ENCODE measurements at regions not wholly inside any gene's neighbourhood (a gene's known extent, or its start where the extent isn't known, plus 50 kb on each side); places are given as distances from the start of the nearest gene placed in this dataset.

DNA sequence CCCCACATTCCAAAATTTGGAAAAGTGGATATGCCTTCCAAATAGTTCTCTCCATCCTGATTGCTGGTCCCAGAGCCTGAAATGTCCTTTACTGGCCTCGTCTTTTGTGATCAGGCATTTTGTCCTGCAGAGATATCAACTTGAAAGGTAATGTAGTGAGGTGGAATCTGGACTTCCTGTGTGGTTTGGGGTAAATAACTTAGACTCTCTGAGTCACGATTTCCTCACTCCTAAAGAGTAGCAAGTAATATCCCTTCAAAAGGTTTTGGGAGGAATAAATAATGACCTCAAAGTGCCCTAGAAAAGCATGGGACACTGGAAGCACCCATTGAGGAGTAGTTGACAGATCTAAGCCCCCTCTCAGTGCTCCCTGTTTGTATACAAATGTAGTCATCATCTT, 426.6 kb downstream of the OMA1 start:
- Histone ChIP-seq H2AFZ (ENCODE audit: low read length) (no peak overlapping the region), H3K4me2 (ENCODE audit: low read length) (no peak overlapping the region), H3K79me2 (ENCODE audit: low read length) (no peaks in the 10 kb centered on the region), H3K4me3 (ENCODE audit: low read length) (no peak overlapping the region), H3K4me1 (ENCODE audit: insufficient read depth, low read length) (no peaks in the 10 kb centered on the region), H3K36me3 (ENCODE audit: low read depth, low read length) (no peaks in the 10 kb centered on the region), H3F3A (ENCODE audit: low read length, unreplicated experiment) (no peaks in the 10 kb centered on the region), H3K9me2 (replicated peaks; ENCODE audit: low read length) (no peaks in the 10 kb centered on the region), H3K9me3 (ENCODE audit: low read length) (no peaks in the 10 kb centered on the region), H3K9ac (ENCODE audit: low read length) (no peak overlapping the region), H3K27ac (ENCODE audit: low read length) (no peak overlapping the region), H4K20me1 (ENCODE audit: low read length) (no peaks in the 10 kb centered on the region), H3K27me3 (ENCODE audit: low read length) (no peaks in the 10 kb centered on the region)
- ChIA-PET CTCF (no interaction called here), POLR2A (ENCODE audit: unreplicated experiment) (no interaction called here)
- BruUV-seq (replicated peaks), result no TSS peak
- ATAC-seq (no peak), DNase-seq (no peak)
- intact Hi-C loops (cut with micrococcal nuclease), result no loop called here
- TF ChIP-seq EZH2phosphoT487 (IDR thresholded peaks at IDR 0.05; ENCODE audit: borderline replicate concordance, low read length), result no peak

DNA sequence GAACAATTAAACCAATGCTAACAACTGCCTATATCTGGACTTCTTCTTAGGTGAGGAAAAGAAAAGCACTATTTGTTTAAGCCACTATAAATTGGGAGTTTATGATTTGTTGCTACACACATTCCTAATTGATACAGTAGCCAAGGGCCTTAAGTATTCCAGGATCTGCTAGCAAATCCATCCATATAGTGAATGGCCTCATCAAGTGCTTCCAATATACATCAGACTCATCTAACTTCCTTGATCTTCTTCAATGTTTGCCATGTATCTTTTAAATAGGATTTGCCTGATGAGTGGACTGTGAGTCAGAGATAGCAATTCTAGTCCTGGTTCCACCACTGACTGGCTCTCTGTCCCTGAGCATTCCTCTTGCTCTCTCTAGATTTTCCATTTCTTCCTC, 430.2 kb downstream of the OMA1 start:
- no peak for TF ChIP-seq EZH2phosphoT487 (IDR thresholded peaks at IDR 0.05; ENCODE audit: borderline replicate concordance, low read length)
- no peak for TF ChIP-seq EZH2 (IDR thresholded peaks at IDR 0.05; ENCODE audit: low read length, unreplicated experiment)
- TF ChIP-seq, protein P1, sequence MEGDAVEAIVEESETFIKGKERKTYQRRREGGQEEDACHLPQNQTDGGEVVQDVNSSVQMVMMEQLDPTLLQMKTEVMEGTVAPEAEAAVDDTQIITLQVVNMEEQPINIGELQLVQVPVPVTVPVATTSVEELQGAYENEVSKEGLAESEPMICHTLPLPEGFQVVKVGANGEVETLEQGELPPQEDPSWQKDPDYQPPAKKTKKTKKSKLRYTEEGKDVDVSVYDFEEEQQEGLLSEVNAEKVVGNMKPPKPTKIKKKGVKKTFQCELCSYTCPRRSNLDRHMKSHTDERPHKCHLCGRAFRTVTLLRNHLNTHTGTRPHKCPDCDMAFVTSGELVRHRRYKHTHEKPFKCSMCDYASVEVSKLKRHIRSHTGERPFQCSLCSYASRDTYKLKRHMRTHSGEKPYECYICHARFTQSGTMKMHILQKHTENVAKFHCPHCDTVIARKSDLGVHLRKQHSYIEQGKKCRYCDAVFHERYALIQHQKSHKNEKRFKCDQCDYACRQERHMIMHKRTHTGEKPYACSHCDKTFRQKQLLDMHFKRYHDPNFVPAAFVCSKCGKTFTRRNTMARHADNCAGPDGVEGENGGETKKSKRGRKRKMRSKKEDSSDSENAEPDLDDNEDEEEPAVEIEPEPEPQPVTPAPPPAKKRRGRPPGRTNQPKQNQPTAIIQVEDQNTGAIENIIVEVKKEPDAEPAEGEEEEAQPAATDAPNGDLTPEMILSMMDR (conservative IDR thresholded peaks at IDR 0.05; ENCODE audit: low read depth, low read length), result no peak
- Histone ChIP-seq H4K20me1 (ENCODE audit: low read length) (no peaks in the 10 kb centered on the region), H2AFZ (ENCODE audit: low read length) (no peak overlapping the region), H3K27ac (ENCODE audit: low read length) (no peak overlapping the region), H3K4me2 (ENCODE audit: low read length) (no peak overlapping the region), H3K79me2 (ENCODE audit: low read length) (no peaks in the 10 kb centered on the region), H3K9ac (ENCODE audit: low read length) (no peak overlapping the region), H3K9me3 (ENCODE audit: low read length) (no peaks in the 10 kb centered on the region), H3K9me2 (replicated peaks; ENCODE audit: low read length) (no peaks in the 10 kb centered on the region), H3K4me1 (ENCODE audit: insufficient read depth, low read length) (no peaks in the 10 kb centered on the region), H3K4me3 (ENCODE audit: low read length) (no peak overlapping the region), H3K36me3 (ENCODE audit: low read depth, low read length) (no peaks in the 10 kb centered on the region), H3F3A (ENCODE audit: low read length, unreplicated experiment) (no peaks in the 10 kb centered on the region), H3K27me3 (ENCODE audit: low read length) (no peaks in the 10 kb centered on the region)
- DNase-seq, result no peak
- CTCF ChIA-PET, result no interaction called here
- ATAC-seq, result no peak
- POLR2A ChIA-PET (ENCODE audit: unreplicated experiment), result no interaction called here
- no TSS peak for BruUV-seq (replicated peaks)
- intact Hi-C loops (cut with micrococcal nuclease), result no loop called here

DNA sequence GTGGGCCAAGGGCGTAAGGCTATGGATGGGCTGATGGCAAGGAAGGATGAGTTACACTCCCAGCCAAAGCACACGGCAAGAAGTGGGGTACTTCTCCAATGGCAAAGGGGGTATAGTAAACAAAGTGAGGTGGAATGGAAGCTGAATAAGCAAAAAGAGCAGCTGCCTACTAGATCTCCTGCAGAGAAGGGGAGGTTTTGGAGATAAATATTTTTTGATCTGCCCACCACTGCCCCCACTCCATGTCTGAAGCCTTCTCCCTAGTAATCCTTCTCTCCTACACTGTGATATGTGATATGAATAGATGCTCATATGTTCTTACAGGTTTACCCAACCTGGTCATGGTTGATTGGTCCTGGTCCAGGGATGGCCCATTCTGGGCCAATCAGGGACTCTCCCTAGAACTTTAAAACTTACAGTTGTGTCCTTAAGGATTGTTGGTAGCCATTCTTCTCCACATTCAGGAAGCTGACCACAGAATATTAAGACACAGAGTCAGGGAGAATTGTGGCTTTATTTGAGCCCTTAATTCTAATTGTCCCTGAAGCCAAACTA, 436.8 kb downstream of the OMA1 start:
- Histone ChIP-seq H3K4me1 (ENCODE audit: insufficient read depth, low read length) (no peaks in the 10 kb centered on the region), H3K9me3 (ENCODE audit: low read length) (no peaks in the 10 kb centered on the region), H3K27ac (ENCODE audit: low read length) (no peak overlapping the region), H3K4me3 (ENCODE audit: low read length) (no peak overlapping the region), H3K36me3 (ENCODE audit: low read depth, low read length) (no peaks in the 10 kb centered on the region), H3K4me2 (ENCODE audit: low read length) (no peak overlapping the region), H3F3A (ENCODE audit: low read length, unreplicated experiment) (no peaks in the 10 kb centered on the region), H4K20me1 (ENCODE audit: low read length) (no peaks in the 10 kb centered on the region), H3K9me2 (replicated peaks; ENCODE audit: low read length) (no peaks in the 10 kb centered on the region), H2AFZ (ENCODE audit: low read length) (no peak overlapping the region), H3K79me2 (ENCODE audit: low read length) (no peaks in the 10 kb centered on the region), H3K27me3 (ENCODE audit: low read length) (peaks cover 6% of the 10 kb centered on the region; the same call in 1 of the 2 replicates), H3K9ac (ENCODE audit: low read length) (no peak overlapping the region)
- ATAC-seq, result no peak
- BruUV-seq (replicated peaks), result no TSS peak
- TF ChIP-seq EZH2 (IDR thresholded peaks at IDR 0.05; ENCODE audit: low read length, unreplicated experiment) (no peak), EZH2phosphoT487 (IDR thresholded peaks at IDR 0.05; ENCODE audit: borderline replicate concordance, low read length) (no peak)
- TF ChIP-seq, protein P1 (conservative IDR thresholded peaks at IDR 0.05; ENCODE audit: low read depth, low read length), result no peak
- POLR2A ChIA-PET (ENCODE audit: unreplicated experiment), result no interaction called here
- DNase-seq, result no peak
- intact Hi-C loops (cut with micrococcal nuclease), result no loop called here
- CTCF ChIA-PET, result no interaction called here

Measured in PC-3 (cell line).